Mononuclear cell (primary cell): ENCODE measurements at regions not wholly inside any gene's neighbourhood (a gene's known extent, or its start where the extent isn't known, plus 50 kb on each side); places are given as distances from the start of the nearest gene placed in this dataset.

Experiments
- H3K27me3 ChIP-seq: 2 replicates; pipeline ENCODE4 v1.6.0; 2011; ENCODE audit warnings: low read length, control low read depth; ENCODE audit not compliant: insufficient read depth
- H3K4me1 ChIP-seq: 2 replicates; pipeline ENCODE4 v1.5.1; 2011; ENCODE audit warnings: mild to moderate bottlenecking, low read length, control low read depth; ENCODE audit not compliant: insufficient read depth
- H3K4me3 ChIP-seq: 2 replicates; pipeline ENCODE4 v1.5.1; 2011; ENCODE audit warnings: mild to moderate bottlenecking, low read length, moderate library complexity
- H3K9me3 ChIP-seq: 2 replicates; pipeline ENCODE4 v1.5.1; 2011; ENCODE audit warnings: low read depth, mild to moderate bottlenecking, control low read depth, low read length

GRCh38 chr13:107277911-107278310 lies 710.0 kb upstream of the ARGLU1 start:
- H3K9me3 ChIP-seq = no peaks in the 10 kb centered on the region
- H3K4me3 ChIP-seq = no peak overlapping the region
- H3K4me1 ChIP-seq = no peaks in the 10 kb centered on the region
- no peaks in the 10 kb centered on the region for H3K27me3 ChIP-seq

DNA sequence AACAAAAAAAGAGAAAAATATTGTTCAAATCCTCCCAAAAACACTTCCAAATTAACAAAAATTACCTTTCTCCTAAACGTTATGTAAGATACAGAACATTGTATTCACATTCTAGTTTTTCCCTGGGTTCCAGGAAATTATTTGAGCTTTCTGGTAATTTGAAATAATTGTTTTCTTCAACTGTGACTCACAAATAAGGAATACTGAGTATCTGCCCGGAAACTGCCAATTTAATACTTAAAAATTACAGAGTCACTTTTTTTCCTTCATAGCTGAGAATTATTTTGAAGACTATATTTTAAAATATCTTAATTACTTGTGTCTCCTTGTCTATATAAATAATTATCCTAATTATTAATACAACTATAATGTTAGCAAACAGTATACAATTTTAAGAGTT lies 709.0 kb upstream of the ARGLU1 start:
- Histone ChIP-seq H3K27me3 (no peaks in the 10 kb centered on the region), H3K9me3 (no peaks in the 10 kb centered on the region), H3K4me3 (no peak overlapping the region)

DNA sequence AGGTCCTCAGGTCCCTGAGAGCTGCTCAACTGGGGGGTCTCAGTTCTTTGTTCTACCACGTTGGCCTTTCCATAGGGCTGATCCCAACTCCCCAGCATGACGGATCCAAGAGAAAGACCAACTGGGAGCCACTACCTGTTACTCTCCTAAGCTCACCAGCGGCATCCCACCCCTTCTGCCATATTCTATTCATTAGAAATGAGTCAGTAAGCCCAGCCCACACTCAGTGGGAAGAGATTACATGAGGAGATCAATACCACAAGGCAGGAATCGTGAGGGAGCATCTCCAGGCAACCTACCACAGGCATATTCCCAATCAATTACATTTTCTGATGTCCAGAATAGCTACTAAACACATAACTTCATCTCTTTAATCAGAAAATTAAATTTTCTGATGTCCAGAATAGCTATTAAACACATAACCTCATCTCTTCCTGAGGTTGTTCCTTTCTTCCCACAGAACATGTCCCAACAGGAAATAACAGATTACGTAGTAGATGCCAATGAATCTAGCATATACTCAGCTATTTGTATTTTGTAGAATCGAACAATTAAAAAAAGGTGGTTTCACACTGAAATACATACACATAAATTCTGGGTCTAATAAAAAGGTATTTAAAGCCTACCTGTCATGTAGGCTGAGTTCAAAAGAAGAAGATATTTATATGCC lies 708.1 kb upstream of the ARGLU1 start:
- Histone ChIP-seq H3K9me3 (no peaks in the 10 kb centered on the region), H3K27me3 (no peaks in the 10 kb centered on the region), H3K4me1 (no peaks in the 10 kb centered on the region), H3K4me3 (no peak overlapping the region)

More for the DNA sequence above, 709.0 kb upstream of the ARGLU1 start:
- H3K4me1 ChIP-seq = no peaks in the 10 kb centered on the region

GRCh38 chr13:107275312-107275711 lies 707.4 kb upstream of the ARGLU1 start:
- Histone ChIP-seq H3K4me3 (no peak overlapping the region), H3K27me3 (no peaks in the 10 kb centered on the region), H3K4me1 (no peaks in the 10 kb centered on the region), H3K9me3 (no peaks in the 10 kb centered on the region)

GRCh38 chr13:107271227-107271626 lies 703.3 kb upstream of the ARGLU1 start:
- no peak overlapping the region for H3K4me3 ChIP-seq
- no peaks in the 10 kb centered on the region for H3K4me1 ChIP-seq
- H3K27me3 ChIP-seq = no peaks in the 10 kb centered on the region
- H3K9me3 ChIP-seq = no peaks in the 10 kb centered on the region

DNA sequence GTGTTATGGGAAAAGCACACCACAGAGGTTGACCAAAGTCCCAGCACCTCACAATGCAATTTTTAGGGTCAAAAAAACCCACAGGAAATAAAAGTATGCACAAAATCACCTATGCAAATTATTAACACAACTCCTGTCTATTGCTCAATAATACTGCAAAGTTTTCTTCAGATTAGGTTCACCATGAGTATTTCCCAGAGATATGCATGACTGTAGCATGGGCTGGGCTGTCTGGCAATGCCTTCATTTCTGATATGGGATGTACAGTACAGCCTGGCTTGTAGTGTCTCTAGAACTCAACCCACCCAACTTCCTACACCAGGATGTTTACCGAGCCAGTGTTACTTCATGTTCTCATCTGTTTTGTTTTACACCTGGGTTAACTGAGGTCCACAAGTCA lies 698.7 kb upstream of the ARGLU1 start:
- Histone ChIP-seq H3K9me3 (no peaks in the 10 kb centered on the region), H3K27me3 (no peaks in the 10 kb centered on the region), H3K4me1 (no peaks in the 10 kb centered on the region), H3K4me3 (no peak overlapping the region)

GRCh38 chr13:107258599-107259187 lies 690.8 kb upstream of the ARGLU1 start:
- Histone ChIP-seq H3K27me3 (no peaks in the 10 kb centered on the region), H3K9me3 (no peaks in the 10 kb centered on the region), H3K4me3 (no peak overlapping the region), H3K4me1 (no peaks in the 10 kb centered on the region)

GRCh38 chr13:107254392-107254791 lies 686.5 kb upstream of the ARGLU1 start:
- Histone ChIP-seq H3K27me3 (no peaks in the 10 kb centered on the region), H3K4me1 (no peaks in the 10 kb centered on the region), H3K4me3 (no peak overlapping the region), H3K9me3 (no peaks in the 10 kb centered on the region)

GRCh38 chr13:107252428-107252827 lies 684.5 kb upstream of the ARGLU1 start:
- no peaks in the 10 kb centered on the region for H3K27me3 ChIP-seq
- no peaks in the 10 kb centered on the region for H3K4me1 ChIP-seq
- H3K4me3 ChIP-seq = no peak overlapping the region
- no peaks in the 10 kb centered on the region for H3K9me3 ChIP-seq

DNA sequence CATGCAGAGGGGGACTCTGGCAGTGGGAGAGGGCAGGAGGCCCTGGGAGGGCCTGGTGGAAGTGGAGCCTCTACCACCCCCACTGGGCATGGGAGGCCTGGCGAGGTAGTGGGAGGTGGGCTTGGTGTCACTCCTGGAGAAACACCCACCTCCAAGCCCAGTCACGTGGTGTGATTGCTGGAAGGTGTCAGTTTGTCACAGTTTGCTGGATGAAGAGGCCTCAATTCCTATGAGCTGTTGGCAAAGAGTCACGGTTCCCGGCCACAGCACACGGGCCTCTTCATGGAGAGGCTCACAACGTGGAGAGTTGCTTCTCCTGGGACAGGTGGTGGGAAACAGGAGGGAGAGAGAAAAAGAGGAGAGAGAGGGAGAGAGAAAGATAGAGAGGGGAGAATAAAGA lies 684.1 kb upstream of the ARGLU1 start:
- Histone ChIP-seq H3K9me3 (no peaks in the 10 kb centered on the region), H3K4me1 (no peaks in the 10 kb centered on the region), H3K4me3 (no peak overlapping the region), H3K27me3 (no peaks in the 10 kb centered on the region)

- Histone ChIP-seq H3K4me3 (no peak overlapping the region), H3K4me1 (no peaks in the 10 kb centered on the region), H3K9me3 (no peaks in the 10 kb centered on the region), H3K27me3 (no peaks in the 10 kb centered on the region)
Observed at GRCh38 chr13:107251341-107251740, 683.4 kb upstream of the ARGLU1 start.

DNA sequence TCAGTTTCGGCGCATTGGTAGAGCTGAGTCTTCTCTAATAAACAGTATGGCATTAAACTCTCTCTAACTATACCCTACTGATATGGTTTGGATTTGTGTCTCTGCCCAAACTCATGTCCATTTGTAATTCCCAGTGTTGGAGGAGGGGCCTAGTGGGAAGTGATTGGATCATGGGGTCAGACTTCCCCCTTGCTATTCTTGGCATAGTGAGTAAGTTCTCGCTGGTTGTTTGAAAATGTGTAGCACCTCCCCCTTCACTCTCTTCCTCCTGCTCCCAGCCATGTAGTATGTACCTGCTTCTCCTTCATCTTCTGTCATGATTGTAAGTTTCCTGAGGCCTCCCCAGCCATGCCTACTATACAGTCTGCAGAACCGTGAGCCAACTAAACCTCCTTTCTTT lies 682.7 kb upstream of the ARGLU1 start:
- Histone ChIP-seq H3K4me3 (no peak overlapping the region), H3K27me3 (no peaks in the 10 kb centered on the region), H3K9me3 (no peaks in the 10 kb centered on the region), H3K4me1 (no peaks in the 10 kb centered on the region)

DNA sequence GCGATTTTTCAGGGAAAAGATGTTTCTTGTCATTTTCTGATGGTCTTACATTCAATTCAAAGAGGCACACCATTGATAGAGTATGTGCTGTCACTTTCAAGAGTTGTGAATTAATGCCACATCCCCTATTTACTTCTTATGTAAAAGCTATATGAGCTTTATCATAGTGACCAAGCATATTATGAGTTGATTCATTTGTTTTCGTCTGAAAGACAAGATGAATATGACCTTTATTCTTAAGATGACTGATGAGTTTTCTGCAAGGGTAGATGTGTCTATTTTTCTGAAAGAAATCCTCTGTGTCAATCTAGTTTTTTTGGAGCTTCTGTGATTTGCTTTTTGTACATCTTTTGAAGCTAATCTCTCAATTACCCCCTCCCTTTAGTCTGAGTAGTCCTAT lies 676.3 kb upstream of the ARGLU1 start:
- Histone ChIP-seq H3K27me3 (no peaks in the 10 kb centered on the region), H3K9me3 (no peaks in the 10 kb centered on the region), H3K4me3 (no peak overlapping the region), H3K4me1 (no peaks in the 10 kb centered on the region)

DNA sequence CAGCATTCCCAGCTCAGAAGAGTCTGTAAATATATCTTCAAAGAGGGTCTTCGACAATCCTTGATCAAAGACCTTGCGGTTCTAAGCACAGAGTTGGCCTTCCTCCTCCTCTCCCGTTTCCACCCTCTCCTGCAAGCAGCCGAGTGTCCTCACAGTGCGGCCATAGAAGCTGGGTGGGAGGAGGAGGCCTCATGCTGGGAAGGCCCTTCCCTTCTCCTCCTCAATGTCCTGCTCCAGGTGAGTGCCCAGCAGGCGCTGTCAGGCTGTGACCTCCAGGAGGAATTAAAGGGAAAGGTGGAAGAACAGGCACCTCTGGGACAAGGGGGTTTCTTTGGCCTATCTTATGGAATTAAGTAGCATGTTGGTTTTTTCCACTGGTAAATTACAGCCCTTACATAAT lies 674.2 kb upstream of the ARGLU1 start:
- H3K4me1 ChIP-seq = no peaks in the 10 kb centered on the region
- H3K4me3 ChIP-seq = no peak overlapping the region
- no peaks in the 10 kb centered on the region for H3K9me3 ChIP-seq
- H3K27me3 ChIP-seq = no peaks in the 10 kb centered on the region

GRCh38 chr13:107241381-107241780 lies 673.4 kb upstream of the ARGLU1 start:
- no peaks in the 10 kb centered on the region for H3K4me1 ChIP-seq
- H3K9me3 ChIP-seq = no peaks in the 10 kb centered on the region
- H3K4me3 ChIP-seq = no peak overlapping the region
- H3K27me3 ChIP-seq = no peaks in the 10 kb centered on the region

GRCh38 chr13:107239213-107239612 lies 671.3 kb upstream of the ARGLU1 start:
- Histone ChIP-seq H3K27me3 (no peaks in the 10 kb centered on the region), H3K4me1 (no peaks in the 10 kb centered on the region), H3K4me3 (no peak overlapping the region), H3K9me3 (no peaks in the 10 kb centered on the region)
